ENCODE measurements at regions not wholly inside any gene's neighbourhood (a gene's known extent, or its start where the extent isn't known, plus 50 kb on each side); places are given as distances from the start of the nearest gene placed in this dataset.
"Not testable (repeated sequence)": the region's sequence is repeated elsewhere in the genome, so short reads cannot be mapped to it uniquely, and the experiment has no call there.

GRCh38 chr1:82062206-82062605, 261.5 kb downstream of the ADGRL2 start:
- no peak for DNase-seq (ENCODE audit: low read depth)
- no peak overlapping the region for H3K4me3 ChIP-seq (ENCODE audit: low read depth, low read length)
- TF ChIP-seq CTCF (conservative IDR thresholded peaks at IDR 0.05; ENCODE audit: low read depth, low read length): no peak

GRCh38 chr1:82059959-82060358, 259.2 kb downstream of the ADGRL2 start:
- DNase-seq (ENCODE audit: low read depth): no peak
- TF ChIP-seq CTCF (conservative IDR thresholded peaks at IDR 0.05; ENCODE audit: low read depth, low read length): no peak
- H3K4me3 ChIP-seq (ENCODE audit: low read depth, low read length): no peak overlapping the region

- no peak for DNase-seq (ENCODE audit: low read depth)
- no peak overlapping the region for H3K4me3 ChIP-seq (ENCODE audit: low read depth, low read length)
- no peak for TF ChIP-seq CTCF (conservative IDR thresholded peaks at IDR 0.05; ENCODE audit: low read depth, low read length)
Measured at GRCh38 chr1:82057011-82057410, 256.3 kb downstream of the ADGRL2 start.

GRCh38 chr1:82055375-82055774, 254.6 kb downstream of the ADGRL2 start:
- not testable (repeated sequence) for DNase-seq (ENCODE audit: low read depth)

GRCh38 chr1:82052563-82052962, 251.8 kb downstream of the ADGRL2 start:
- no peak for TF ChIP-seq CTCF (conservative IDR thresholded peaks at IDR 0.05; ENCODE audit: low read depth, low read length)
- H3K4me3 ChIP-seq (ENCODE audit: low read depth, low read length): no peak overlapping the region
- no peak for DNase-seq (ENCODE audit: low read depth)

More at GRCh38 chr1:82055375-82055774, 254.6 kb downstream of the ADGRL2 start:
- H3K4me3 ChIP-seq (ENCODE audit: low read depth, low read length): not testable (repeated sequence)

- DNase-seq (ENCODE audit: low read depth): no peak
- no peak overlapping the region for H3K4me3 ChIP-seq (ENCODE audit: low read depth, low read length)
- TF ChIP-seq CTCF (conservative IDR thresholded peaks at IDR 0.05; ENCODE audit: low read depth, low read length): no peak
Measured at GRCh38 chr1:82048596-82048995, 247.9 kb downstream of the ADGRL2 start.

GRCh38 chr1:82045221-82045620, 244.5 kb downstream of the ADGRL2 start:
- no peak for TF ChIP-seq CTCF (conservative IDR thresholded peaks at IDR 0.05; ENCODE audit: low read depth, low read length)
- H3K4me3 ChIP-seq (ENCODE audit: low read depth, low read length): no peak overlapping the region
- DNase-seq (ENCODE audit: low read depth): no peak

GRCh38 chr1:82044536-82044935, 243.8 kb downstream of the ADGRL2 start:
- TF ChIP-seq CTCF (conservative IDR thresholded peaks at IDR 0.05; ENCODE audit: low read depth, low read length): no peak
- H3K4me3 ChIP-seq (ENCODE audit: low read depth, low read length): no peak overlapping the region
- no peak for DNase-seq (ENCODE audit: low read depth)
